HepG2 (cell line): ENCODE measurements at regions not wholly inside any gene's neighbourhood (a gene's known extent, or its start where the extent isn't known, plus 50 kb on each side); places are given as distances from the start of the nearest gene placed in this dataset.

ENCODE experiments used
- ATAC-seq: fragments of 200-7000 bp; cut with Tn5 transposase; 3 replicates; pipeline ENCODE4 v1.9.1; 2020; ENCODE audit warnings: mild to moderate bottlenecking, moderate library complexity
- BruUV-seq: library from RNA; stranded (reverse); fragments of 400-500 nt; replicated peaks from 2 replicates; lab custom pipeline; 2021; lab: Mats Ljungman, UMichigan
- CTCF ChIA-PET: fragments of 300-600 bp; formaldehyde crosslinking; extraction: SDS; loops from one replicate; lab custom pipeline; 2021; ENCODE audit warnings: low total read pairs, inconsistent platforms, low intra/inter-chr PET ratio; lab: Yijun Ruan, JAX
- POLR2A ChIA-PET: fragments of 350-600 bp; sonication (Branson Sonifier 250); formaldehyde crosslinking; loops from one replicate; lab custom pipeline; 2020; ENCODE audit warnings: antibody characterized with exemption, inconsistent platforms; lab: Yijun Ruan, JAX
- DNase-seq: peaks from one replicate; pipeline ENCODE4 v3.0.0-alpha.2; 2015; ENCODE audit warnings: low spot score
- FAIRE-seq: peaks from 3 replicates; lab custom pipeline; 2011; peaks lifted over from hg19 to GRCh38; lab: Jason Lieb, UNC
- H2AFZ ChIP-seq: one replicate; pipeline ENCODE4 v1.6.1; 2011; ENCODE audit warnings: low read length, inconsistent platforms
- H3K27ac ChIP-seq: fragments of 300-600 bp; 3 replicates; pipeline ENCODE4 v1.8.0; 2011; ENCODE audit warnings: mixed run types, mild to moderate bottlenecking, mixed read lengths, low read length, inconsistent platforms; ENCODE audit not compliant: insufficient read depth; ENCODE audit errors: extremely low read length
- H3K27me3 ChIP-seq, 2 experiments: fragments of 200-600 bp in 1 of 2; 2 replicates in 1 of 2; 3 replicates in 1 of 2; pipeline versions ENCODE4 v1.6.0 to v1.8.0; 2011; ENCODE audit warnings: low read length in 2 of 2, mild to moderate bottlenecking in 2 of 2, moderate library complexity in 2 of 2, inconsistent platforms in 1 of 2; ENCODE audit not compliant: insufficient read depth in 2 of 2, control insufficient read depth in 1 of 2
- H3K36me3 ChIP-seq, 2 experiments: fragments of 200-600 bp in 1 of 2; replicated peaks in 1 of 2; 2 replicates in 1 of 2; 3 replicates in 1 of 2; pipeline versions ENCODE4 v1.5.1 to v1.8.0; 2011; ENCODE audit warnings: low read length in 2 of 2, inconsistent platforms in 1 of 2; ENCODE audit not compliant: insufficient read depth in 2 of 2, control insufficient read depth in 1 of 2
- H3K4me1 ChIP-seq: 2 replicates; pipeline ENCODE4 v1.5.1; 2012; ENCODE audit warnings: low read length, inconsistent platforms; ENCODE audit not compliant: insufficient read depth
- H3K4me2 ChIP-seq: 2 replicates; pipeline ENCODE4 v1.6.0; 2011; ENCODE audit warnings: low read depth, low read length, inconsistent platforms
- H3K4me3 ChIP-seq, 3 experiments: fragments of 200-600 bp in 1 of 3; sonication (generic), shearing (Covaris generic) in 1 of 3; replicated peaks in 1 of 3; 2 replicates each; pipeline ENCODE4 v1.5.1; 2011 to 2016; ENCODE audit warnings: low read length in 3 of 3, inconsistent platforms in 2 of 3, low read depth in 2 of 3, mild to moderate bottlenecking in 2 of 3, control low read depth in 1 of 3, mixed read lengths in 1 of 3; ENCODE audit not compliant: insufficient read depth in 1 of 3
- H3K79me2 ChIP-seq: one replicate; pipeline ENCODE4 v1.6.1; 2011; ENCODE audit warnings: low read length, inconsistent platforms; ENCODE audit not compliant: insufficient read depth
- H3K9ac ChIP-seq: 2 replicates; pipeline ENCODE4 v1.6.0; 2011; ENCODE audit warnings: mild to moderate bottlenecking, low read depth, low read length, inconsistent platforms; ENCODE audit not compliant: insufficient read depth
- H3K9me3 ChIP-seq: 2 replicates; pipeline ENCODE4 v1.5.1; 2012; ENCODE audit warnings: mild to moderate bottlenecking, low read length
- H4K20me1 ChIP-seq: 2 replicates; pipeline ENCODE4 v1.6.0; 2011; ENCODE audit warnings: inconsistent platforms, mild to moderate bottlenecking, low read length, moderate library complexity; ENCODE audit not compliant: insufficient read depth
- EED ChIP-seq: sonication (generic); formaldehyde crosslinking; IDR thresholded peaks from 2 replicates; pipeline ENCODE4 v1.5.0; 2020; ENCODE audit warnings: mild to moderate bottlenecking, missing genetic modification reagents
- HNF4A ChIP-seq: sonication (generic); formaldehyde crosslinking; IDR thresholded peaks from 2 replicates; pipeline ENCODE4 v1.4.0; 2020; ENCODE audit warnings: missing genetic modification reagents
- NBN ChIP-seq: fragments of 450-650 bp; conservative IDR thresholded peaks from 2 replicates; pipeline ENCODE4 v1.6.1; 2017
- NFYB ChIP-seq: sonication (generic); formaldehyde crosslinking; IDR thresholded peaks from 2 replicates; pipeline ENCODE4 v1.4.0; 2020; ENCODE audit warnings: missing genetic modification reagents
- PHF21A ChIP-seq: sonication (generic); formaldehyde crosslinking; IDR thresholded peaks from 2 replicates; pipeline ENCODE4 v1.5.0; 2020; ENCODE audit warnings: mild to moderate bottlenecking, missing genetic modification reagents
- TGIF2 ChIP-seq: IDR thresholded peaks from 2 replicates; pipeline ENCODE4 v1.6.1; 2016; ENCODE audit warnings: control low read depth, missing compliant biosample characterization
- THYN1 ChIP-seq: sonication (generic); formaldehyde crosslinking; IDR thresholded peaks from 2 replicates; pipeline ENCODE4 v1.8.1; 2023; ENCODE audit warnings: low read depth, mild to moderate bottlenecking, moderate library complexity, missing genetic modification reagents, borderline replicate concordance
- WGBS: methylation state at CpG from one replicate; pipeline ENCODE4 v1.1.6; 2017; ENCODE audit warnings: low lambda C conversion rate; 5-methylcytosine and 5-hydroxymethylcytosine counted together
- in situ Hi-C: cut with HindIII; loops from 2 replicates; pipeline ENCODE4 v1.10.0; 2017; ENCODE audit warnings: low pct_unique_long_range_greater_than_20kb; ENCODE audit not compliant: extremely low pct_ligation_motif_present
- intact Hi-C: fragments of 100-400 bp; cut with micrococcal nuclease; formaldehyde crosslinking; loops from one replicate; pipeline ENCODE4 v1.10.0; 2022; ENCODE audit not compliant: unreplicated experiment
- TF ChIP-seq, protein P1 (sequence below): sonication (generic); IDR thresholded peaks from 2 replicates; pipeline ENCODE4 v1.6.1; 2016; ENCODE audit warnings: low read depth, borderline replicate concordance
- TF ChIP-seq, protein P2 (sequence below): sonication (generic); formaldehyde crosslinking; IDR thresholded peaks from 2 replicates; pipeline ENCODE4 v1.4.0; 2020; ENCODE audit warnings: mild to moderate bottlenecking, missing genetic modification reagents
- TF ChIP-seq, protein P3 (sequence below): IDR thresholded peaks from 2 replicates; pipeline ENCODE4 v1.6.1; 2012; ENCODE audit warnings: inconsistent platforms
- TF ChIP-seq, protein P4 (sequence below): sonication (generic); formaldehyde crosslinking; conservative IDR thresholded peaks from 2 replicates; pipeline ENCODE4 v1.8.0; 2022; ENCODE audit warnings: low read depth, missing genetic modification reagents
- TF ChIP-seq, protein P5 (sequence below): sonication (generic); formaldehyde crosslinking; IDR thresholded peaks from 2 replicates; pipeline ENCODE4 v1.5.0; 2020; ENCODE audit warnings: missing genetic modification reagents

DNA sequence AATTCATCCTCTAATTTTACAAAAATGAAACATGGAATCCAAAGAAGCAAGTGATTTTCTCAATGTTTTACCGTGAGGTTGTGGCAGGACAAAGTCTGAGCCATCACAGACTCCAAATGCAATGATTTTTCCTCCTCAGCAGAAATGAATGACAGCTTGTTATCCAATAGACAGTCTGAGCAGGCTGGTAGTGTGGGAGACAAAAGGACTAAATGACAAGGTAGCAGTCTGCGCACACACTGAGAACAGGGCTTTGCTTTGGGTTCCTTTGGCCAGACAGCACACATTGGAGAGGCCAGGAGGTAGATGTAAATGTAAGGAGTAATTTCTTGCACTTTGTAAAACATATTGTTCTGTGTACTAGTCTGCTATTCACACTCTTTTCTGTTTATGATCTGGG, 50.3 kb upstream of the RGPD4 start:
- CTCF ChIA-PET: no interaction called here
- no peak overlapping the region for H3K27ac ChIP-seq
- no TSS peak for BruUV-seq
- intact Hi-C loops (no loop called here), in situ Hi-C loops (loop anchor here (25.0 kb wide), 1 partner anchor 161 kb away; no protein-coding TSS in a partner anchor)
- no peaks in the 10 kb centered on the region for H3K79me2 ChIP-seq
- no peaks in the 10 kb centered on the region for H3K36me3 ChIP-seq
- 9% methylated on average over 2 of the region's 2 CpGs for WGBS
- no peaks in the 10 kb centered on the region for H3K9me3 ChIP-seq
- H3K4me3 ChIP-seq: no peak overlapping the region
- H3K4me2 ChIP-seq: no peak overlapping the region
- no peak for FAIRE-seq
- ATAC-seq: no peak
- H3K4me1 ChIP-seq: no peaks in the 10 kb centered on the region
- H2AFZ ChIP-seq: no peak overlapping the region
- no peaks in the 10 kb centered on the region for H4K20me1 ChIP-seq
- H3K27me3 ChIP-seq: peaks cover 0 to 5% of the 10 kb centered on the region in 2 experiments; a peak in 1 of 5 replicates
- no peak for DNase-seq
- POLR2A ChIA-PET: no interaction called here
- no peak overlapping the region for H3K9ac ChIP-seq
- TF ChIP-seq TGIF2 (CRISPR knock-in tag) (no peak), PHF21A (CRISPR knock-in tag) (no peak), NFYB (CRISPR knock-in tag) (no peak), THYN1 (CRISPR knock-in tag) (no peak), EED (CRISPR knock-in tag) (no peak), NBN (no peak), HNF4A (no peak)
- TF ChIP-seq, protein P1, sequence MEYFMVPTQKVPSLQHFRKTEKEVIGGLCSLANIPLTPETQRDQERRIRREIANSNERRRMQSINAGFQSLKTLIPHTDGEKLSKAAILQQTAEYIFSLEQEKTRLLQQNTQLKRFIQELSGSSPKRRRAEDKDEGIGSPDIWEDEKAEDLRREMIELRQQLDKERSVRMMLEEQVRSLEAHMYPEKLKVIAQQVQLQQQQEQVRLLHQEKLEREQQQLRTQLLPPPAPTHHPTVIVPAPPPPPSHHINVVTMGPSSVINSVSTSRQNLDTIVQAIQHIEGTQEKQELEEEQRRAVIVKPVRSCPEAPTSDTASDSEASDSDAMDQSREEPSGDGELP: no peak
- TF ChIP-seq, protein P2, sequence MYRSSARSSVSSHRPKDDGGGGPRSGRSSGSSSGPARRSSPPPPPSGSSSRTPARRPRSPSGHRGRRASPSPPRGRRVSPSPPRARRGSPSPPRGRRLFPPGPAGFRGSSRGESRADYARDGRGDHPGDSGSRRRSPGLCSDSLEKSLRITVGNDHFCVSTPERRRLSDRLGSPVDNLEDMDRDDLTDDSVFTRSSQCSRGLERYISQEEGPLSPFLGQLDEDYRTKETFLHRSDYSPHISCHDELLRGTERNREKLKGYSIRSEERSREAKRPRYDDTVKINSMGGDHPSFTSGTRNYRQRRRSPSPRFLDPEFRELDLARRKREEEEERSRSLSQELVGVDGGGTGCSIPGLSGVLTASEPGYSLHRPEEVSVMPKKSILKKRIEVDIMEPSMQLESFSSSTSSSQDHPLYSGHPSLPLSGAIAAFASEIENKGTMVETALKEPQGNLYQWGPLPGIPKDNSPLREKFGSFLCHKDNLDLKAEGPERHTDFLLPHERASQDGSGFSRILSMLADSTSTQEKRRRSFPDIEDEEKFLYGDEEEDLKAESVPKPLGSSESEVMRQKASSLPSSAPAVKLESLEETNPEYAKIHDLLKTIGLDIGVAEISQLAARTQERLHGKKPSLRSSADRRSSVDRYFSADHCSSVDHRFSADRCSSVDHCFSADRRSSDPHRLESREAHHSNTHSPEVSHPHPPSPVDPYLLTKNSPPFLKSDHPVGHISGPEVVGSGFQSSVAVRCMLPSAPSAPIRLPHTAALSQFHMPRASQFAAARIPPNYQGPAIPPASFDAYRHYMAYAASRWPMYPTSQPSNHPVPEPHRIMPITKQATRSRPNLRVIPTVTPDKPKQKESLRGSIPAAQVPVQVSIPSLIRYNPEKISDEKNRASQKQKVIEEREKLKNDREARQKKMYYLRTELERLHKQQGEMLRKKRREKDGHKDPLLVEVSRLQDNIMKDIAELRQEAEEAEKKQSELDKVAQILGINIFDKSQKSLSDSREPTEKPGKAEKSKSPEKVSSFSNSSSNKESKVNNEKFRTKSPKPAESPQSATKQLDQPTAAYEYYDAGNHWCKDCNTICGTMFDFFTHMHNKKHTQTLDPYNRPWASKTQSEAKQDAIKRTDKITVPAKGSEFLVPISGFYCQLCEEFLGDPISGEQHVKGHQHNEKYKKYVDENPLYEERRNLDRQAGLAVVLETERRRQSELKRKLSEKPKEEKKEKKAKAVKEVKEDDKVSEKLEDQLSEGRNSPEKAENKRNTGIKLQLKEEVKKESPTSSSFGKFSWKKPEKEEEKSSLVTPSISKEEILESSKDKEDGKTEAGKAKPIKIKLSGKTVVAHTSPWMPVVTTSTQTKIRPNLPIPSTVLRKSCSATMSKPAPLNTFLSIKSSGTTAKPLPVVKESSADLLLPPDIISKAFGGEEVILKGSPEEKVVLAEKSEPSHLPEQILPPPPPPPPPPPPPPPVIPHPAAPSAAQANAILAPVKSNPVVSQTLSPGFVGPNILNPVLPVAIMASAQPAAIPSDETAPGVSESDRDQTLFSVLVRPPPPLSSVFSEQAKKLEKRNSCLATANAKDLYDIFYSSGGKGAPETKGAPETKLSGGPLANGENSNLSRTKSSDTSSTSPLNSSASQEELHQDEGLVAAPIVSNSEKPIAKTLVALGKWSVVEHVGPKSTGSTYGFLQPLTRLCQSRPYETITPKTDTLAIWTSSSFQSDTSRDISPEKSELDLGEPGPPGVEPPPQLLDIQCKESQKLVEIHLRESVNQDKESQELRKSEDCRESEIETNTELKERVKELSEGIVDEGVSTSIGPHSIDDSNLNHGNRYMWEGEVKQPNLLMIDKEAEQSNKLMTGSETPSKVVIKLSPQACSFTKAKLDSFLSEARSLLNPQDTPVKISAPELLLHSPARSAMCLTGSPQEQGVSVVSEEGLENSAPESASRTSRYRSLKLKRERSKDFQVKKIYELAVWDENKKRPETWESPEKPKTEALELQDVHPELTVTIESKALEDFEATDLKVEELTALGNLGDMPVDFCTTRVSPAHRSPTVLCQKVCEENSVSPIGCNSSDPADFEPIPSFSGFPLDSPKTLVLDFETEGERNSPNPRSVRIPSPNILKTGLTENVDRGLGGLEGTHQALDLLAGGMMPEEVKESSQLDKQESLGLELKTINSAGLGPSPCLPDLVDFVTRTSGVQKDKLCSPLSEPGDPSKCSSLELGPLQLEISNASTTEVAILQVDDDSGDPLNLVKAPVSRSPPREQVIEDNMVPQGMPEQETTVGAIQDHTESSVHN (CRISPR knock-in tag): no peak
- TF ChIP-seq, protein P3, sequence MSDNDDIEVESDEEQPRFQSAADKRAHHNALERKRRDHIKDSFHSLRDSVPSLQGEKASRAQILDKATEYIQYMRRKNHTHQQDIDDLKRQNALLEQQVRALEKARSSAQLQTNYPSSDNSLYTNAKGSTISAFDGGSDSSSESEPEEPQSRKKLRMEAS: no peak
- TF ChIP-seq, protein P4, sequence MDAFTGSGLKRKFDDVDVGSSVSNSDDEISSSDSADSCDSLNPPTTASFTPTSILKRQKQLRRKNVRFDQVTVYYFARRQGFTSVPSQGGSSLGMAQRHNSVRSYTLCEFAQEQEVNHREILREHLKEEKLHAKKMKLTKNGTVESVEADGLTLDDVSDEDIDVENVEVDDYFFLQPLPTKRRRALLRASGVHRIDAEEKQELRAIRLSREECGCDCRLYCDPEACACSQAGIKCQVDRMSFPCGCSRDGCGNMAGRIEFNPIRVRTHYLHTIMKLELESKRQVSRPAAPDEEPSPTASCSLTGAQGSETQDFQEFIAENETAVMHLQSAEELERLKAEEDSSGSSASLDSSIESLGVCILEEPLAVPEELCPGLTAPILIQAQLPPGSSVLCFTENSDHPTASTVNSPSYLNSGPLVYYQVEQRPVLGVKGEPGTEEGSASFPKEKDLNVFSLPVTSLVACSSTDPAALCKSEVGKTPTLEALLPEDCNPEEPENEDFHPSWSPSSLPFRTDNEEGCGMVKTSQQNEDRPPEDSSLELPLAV (CRISPR knock-in tag): no peak
- TF ChIP-seq, protein P5, sequence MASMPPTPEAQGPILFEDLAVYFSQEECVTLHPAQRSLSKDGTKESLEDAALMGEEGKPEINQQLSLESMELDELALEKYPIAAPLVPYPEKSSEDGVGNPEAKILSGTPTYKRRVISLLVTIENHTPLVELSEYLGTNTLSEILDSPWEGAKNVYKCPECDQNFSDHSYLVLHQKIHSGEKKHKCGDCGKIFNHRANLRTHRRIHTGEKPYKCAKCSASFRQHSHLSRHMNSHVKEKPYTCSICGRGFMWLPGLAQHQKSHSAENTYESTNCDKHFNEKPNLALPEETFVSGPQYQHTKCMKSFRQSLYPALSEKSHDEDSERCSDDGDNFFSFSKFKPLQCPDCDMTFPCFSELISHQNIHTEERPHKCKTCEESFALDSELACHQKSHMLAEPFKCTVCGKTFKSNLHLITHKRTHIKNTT (CRISPR knock-in tag): no peak
